Activated B cell treated with CpG ODN at 0.5 μM for 24 hours (primary cell): ENCODE measurements at regions not wholly inside any gene's neighbourhood (a gene's known extent, or its start where the extent isn't known, plus 50 kb on each side); places are given as distances from the start of the nearest gene placed in this dataset.

Experiments
- ATAC-seq: fragments of 200-7000 bp; cut with Tn5 transposase; one replicate; pipeline ENCODE4 v1.10.0; 2021; ENCODE audit warnings: low read depth, mild to moderate bottlenecking, moderate library complexity
- CTCF ChIA-PET: fragments of 350-600 bp; sonication (Branson Sonifier 250); formaldehyde crosslinking; loops from one replicate; lab custom pipeline; 2021; ENCODE audit warnings: antibody characterized with exemption; lab: Charles Lee
- POLR2A ChIA-PET: fragments of 350-600 bp; sonication (Branson Sonifier 250); formaldehyde crosslinking; loops from one replicate; lab custom pipeline; 2021; ENCODE audit warnings: antibody characterized with exemption; lab: Charles Lee
- DNase-seq: peaks from one replicate; pipeline ENCODE4 v3.0.0; 2022
- H3K27ac Mint-ChIP-seq: one replicate; pipeline ENCODE4 v1.8.0; 2020; ENCODE audit warnings: mixed read lengths
- H3K27me3 Mint-ChIP-seq: one replicate; pipeline ENCODE4 v1.8.0; 2021; ENCODE audit warnings: mixed read lengths
- H3K36me3 Mint-ChIP-seq: one replicate; pipeline ENCODE4 v1.8.0; 2021; ENCODE audit warnings: low read depth, mixed read lengths
- H3K4me1 Mint-ChIP-seq: one replicate; pipeline ENCODE4 v1.8.0; 2021; ENCODE audit warnings: mixed read lengths
- H3K4me3 Mint-ChIP-seq: one replicate; pipeline ENCODE4 v1.8.0; 2020; ENCODE audit warnings: mild to moderate bottlenecking, mixed read lengths
- H3K9me3 Mint-ChIP-seq: one replicate; pipeline ENCODE4 v1.8.0; 2020; ENCODE audit warnings: mixed read lengths
- CTCF ChIP-seq: fragments of 200-600 bp; IDR thresholded peaks from one replicate; pipeline ENCODE4 v1.8.0; 2022; ENCODE audit warnings: antibody characterized with exemption, mild to moderate bottlenecking
- intact Hi-C: fragments of 100-400 bp; cut with micrococcal nuclease; formaldehyde crosslinking; loops from one replicate; pipeline ENCODE4 v1.15.1; 2024

DNA sequence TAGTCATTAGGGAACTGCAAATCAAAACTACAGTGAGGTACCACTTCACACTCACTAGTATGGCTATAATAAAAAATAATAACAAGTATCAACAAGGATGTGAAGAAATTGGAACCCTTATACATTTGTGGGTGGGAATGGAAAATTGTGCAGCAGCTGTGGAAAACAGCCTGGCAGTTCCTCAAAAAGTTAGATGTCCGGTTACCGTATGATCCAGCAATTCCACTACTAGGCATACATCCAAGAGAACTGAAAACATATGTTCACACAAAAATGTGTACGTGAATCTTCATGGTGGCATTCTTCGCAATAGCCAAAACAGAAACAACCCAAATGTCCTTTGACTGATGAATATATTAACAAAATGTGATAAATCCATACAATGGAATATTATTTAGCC, 187.9 kb upstream of the LYSMD4 start:
- TF ChIP-seq CTCF = no peak
- Mint-ChIP-seq H3K27ac (no peak overlapping the region), H3K27me3 (peaks cover 26% of the 10 kb centered on the region), H3K4me3 (no peak overlapping the region), H3K9me3 (no peaks in the 10 kb centered on the region), H3K4me1 (peaks cover 5% of the 10 kb centered on the region), H3K36me3 (no peaks in the 10 kb centered on the region)
- no peak for DNase-seq
- intact Hi-C loops = loop anchor here (10.0 kb wide), 1 partner anchor 1374 kb away; the partner anchor contains the start of gene SNRPA1
- ATAC-seq = no peak
- CTCF ChIA-PET = no interaction called here
- POLR2A ChIA-PET = no interaction called here

- no peak for DNase-seq
- CTCF ChIA-PET = no interaction called here
- Mint-ChIP-seq H3K9me3 (no peaks in the 10 kb centered on the region), H3K27me3 (peaks cover 27% of the 10 kb centered on the region), H3K27ac (no peak overlapping the region), H3K4me3 (no peak overlapping the region), H3K36me3 (no peaks in the 10 kb centered on the region), H3K4me1 (no peaks in the 10 kb centered on the region)
- POLR2A ChIA-PET = no interaction called here
- no peak for ATAC-seq
- intact Hi-C loops = no loop called here
- TF ChIP-seq CTCF = no peak
Observed at GRCh38 chr15:99918072-99918471, 184.8 kb upstream of the LYSMD4 start.

DNA sequence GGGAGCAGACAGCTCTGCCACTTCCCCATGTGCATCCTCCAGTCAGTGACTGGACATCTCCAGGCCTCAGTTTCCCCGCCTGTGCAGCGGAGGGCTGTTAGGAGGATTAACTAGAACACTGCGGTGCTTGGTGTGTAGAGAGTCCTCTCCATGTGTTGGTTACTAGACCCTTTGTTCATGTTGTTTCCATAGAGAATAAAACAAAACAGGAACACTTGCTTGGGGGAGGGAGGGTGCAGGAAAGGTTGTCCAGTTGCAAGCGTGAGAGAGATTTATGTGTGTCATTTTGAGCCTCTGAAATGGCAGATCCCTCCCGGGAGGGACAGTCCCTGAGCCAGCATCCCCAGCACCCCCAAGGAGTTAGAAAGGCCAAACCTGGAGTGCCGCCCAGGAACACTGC, 184.0 kb upstream of the LYSMD4 start:
- H3K36me3 Mint-ChIP-seq = no peaks in the 10 kb centered on the region
- ATAC-seq (no peak), DNase-seq (no peak)
- no peaks in the 10 kb centered on the region for H3K4me1 Mint-ChIP-seq
- intact Hi-C loops = no loop called here
- H3K27ac Mint-ChIP-seq = no peak overlapping the region
- ChIA-PET CTCF (no interaction called here), POLR2A (no interaction called here)
- TF ChIP-seq CTCF = no peak
- H3K9me3 Mint-ChIP-seq = no peaks in the 10 kb centered on the region
- peaks cover 27% of the 10 kb centered on the region for H3K27me3 Mint-ChIP-seq
- no peak overlapping the region for H3K4me3 Mint-ChIP-seq

GRCh38 chr15:99916668-99917223, 183.5 kb upstream of the LYSMD4 start:
- intact Hi-C loops = no loop called here
- H3K4me1 Mint-ChIP-seq = peaks cover 5% of the 10 kb centered on the region
- no peak overlapping the region for H3K27ac Mint-ChIP-seq
- ChIA-PET POLR2A (no interaction called here), CTCF (no interaction called here)
- no peak for DNase-seq
- ATAC-seq = no peak
- no peak overlapping the region for H3K4me3 Mint-ChIP-seq
- H3K36me3 Mint-ChIP-seq = no peaks in the 10 kb centered on the region
- TF ChIP-seq CTCF = no peak
- H3K9me3 Mint-ChIP-seq = no peaks in the 10 kb centered on the region
- H3K27me3 Mint-ChIP-seq = peaks cover 27% of the 10 kb centered on the region

GRCh38 chr15:99914723-99915122, 181.5 kb upstream of the LYSMD4 start:
- no peaks in the 10 kb centered on the region for H3K36me3 Mint-ChIP-seq
- H3K4me3 Mint-ChIP-seq = no peak overlapping the region
- H3K9me3 Mint-ChIP-seq = no peaks in the 10 kb centered on the region
- peaks cover 5% of the 10 kb centered on the region for H3K4me1 Mint-ChIP-seq
- ATAC-seq (no peak), DNase-seq (no peak)
- CTCF ChIA-PET = no interaction called here
- no peak for TF ChIP-seq CTCF
- H3K27me3 Mint-ChIP-seq = peaks cover 21% of the 10 kb centered on the region
- POLR2A ChIA-PET = no interaction called here
- H3K27ac Mint-ChIP-seq = no peak overlapping the region
- intact Hi-C loops = no loop called here
